ENCODE measurements at regions not wholly inside any gene's neighbourhood (a gene's known extent, or its start where the extent isn't known, plus 50 kb on each side); places are given as distances from the start of the nearest gene placed in this dataset.

- DNase-seq = no peak
Observed at GRCh38 chr1:14544319-14544718, 54.2 kb upstream of the KAZN start.

- no peak for DNase-seq
Observed at GRCh38 chr1:14545422-14546025, 53.0 kb upstream of the KAZN start.

GRCh38 chr1:14546416-14546815 lies 52.1 kb upstream of the KAZN start:
- DNase-seq = no peak

Data from activated T-cell treated with anti-CD3 and anti-CD28 coated beads, Interleukin-2, amount 50 U/mL, for 48 hours (primary cell).